GM12892 (cell line): ENCODE measurements at regions not wholly inside any gene's neighbourhood (a gene's known extent, or its start where the extent isn't known, plus 50 kb on each side); places are given as distances from the start of the nearest gene placed in this dataset.

Experiments
- POLR2A ChIP-seq: IDR thresholded peaks from 2 replicates; pipeline ENCODE4 v1.6.1; 2011; ENCODE audit warnings: low read depth, low read length, control low read depth
- TAF1 ChIP-seq: IDR thresholded peaks from 2 replicates; pipeline ENCODE4 v1.6.1; 2011; ENCODE audit warnings: low read depth, mild to moderate bottlenecking, control low read depth, low read length, borderline replicate concordance

GRCh38 chr4:61068060-61068459 lies 132.1 kb upstream of the ADGRL3 start:
- TF ChIP-seq POLR2A (no peak), TAF1 (no peak)
